Esophagus squamous epithelium (tissue), 4 donors: ENCODE measurements at regions not wholly inside any gene's neighbourhood (a gene's known extent, or its start where the extent isn't known, plus 50 kb on each side); places are given as distances from the start of the nearest gene placed in this dataset.

Source experiments
- CTCF ChIP-seq, 6 experiments: fragments of 450-650 bp in 4 of 6; fragments of 200-600 bp in 2 of 6; sonication (generic) in 2 of 6; IDR thresholded peaks; one replicate each; pipeline ENCODE4 v1.5.1; 2016 to 2019; ENCODE audit warnings: antibody characterized with exemption in 6 of 6, mild to moderate bottlenecking in 4 of 6, moderate library complexity in 4 of 6
- POLR2A ChIP-seq, 4 donors: fragments of 450-650 bp; IDR thresholded peaks; one replicate each; pipeline ENCODE4 v1.6.1; 2017; ENCODE audit warnings: antibody characterized with exemption in 4 of 4, mild to moderate bottlenecking in 4 of 4, moderate library complexity in 3 of 4

GRCh38 chr12:115158816-115159215 lies 474.8 kb upstream of the TBX3 start:
- TF ChIP-seq CTCF (IDR thresholded peaks at IDR 0.05) (no peak), POLR2A (IDR thresholded peaks at IDR 0.05) (no peak)
